GM12878 (cell line): ENCODE measurements at regions not wholly inside any gene's neighbourhood (a gene's known extent, or its start where the extent isn't known, plus 50 kb on each side); places are given as distances from the start of the nearest gene placed in this dataset.

Experiments
- BCLAF1 ChIP-seq: fragments of 450-650 bp; IDR thresholded peaks from 2 replicates; pipeline ENCODE4 v1.6.1; 2017; ENCODE audit warnings: antibody characterized with exemption, mild to moderate bottlenecking, moderate library complexity
- CTCF ChIP-seq, 3 experiments: IDR thresholded peaks in 2 of 3; conservative IDR thresholded peaks in 1 of 3; 2 replicates each; pipeline ENCODE4 v1.5.1; 2011; ENCODE audit warnings: low read depth in 3 of 3, low read length in 3 of 3, mild to moderate bottlenecking in 3 of 3, control low read depth in 2 of 3, moderate library complexity in 2 of 3, inconsistent platforms in 1 of 3, mixed read lengths in 1 of 3; ENCODE audit not compliant: control insufficient read depth in 2 of 3, insufficient read depth in 1 of 3; ENCODE audit errors: extremely low read depth in 1 of 3
- NFYA ChIP-seq: IDR thresholded peaks from 2 replicates; pipeline ENCODE4 v1.6.1; 2011; ENCODE audit warnings: low read depth, mild to moderate bottlenecking, low read length, improper control_type of control experiment, borderline replicate concordance
- POLR2AphosphoS5 ChIP-seq: IDR thresholded peaks from 2 replicates; pipeline ENCODE4 v1.6.1; 2011; ENCODE audit warnings: mild to moderate bottlenecking, low read length, inconsistent platforms
- SUZ12 ChIP-seq: fragments of 200-600 bp; sonication (generic); IDR thresholded peaks from one replicate; pipeline ENCODE4 v1.6.1; 2018; ENCODE audit warnings: antibody characterized with exemption, mild to moderate bottlenecking; ENCODE audit not compliant: unreplicated experiment

GRCh38 chr16:79542237-79542774 lies 58.2 kb downstream of the MAF start:
- no peak for TF ChIP-seq BCLAF1
- TF ChIP-seq SUZ12 = no peak
- TF ChIP-seq CTCF (IDR thresholded peaks at IDR 0.05 in 2 of 3, conservative IDR thresholded peaks at IDR 0.05 in 1 of 3; ENCODE audit: control insufficient read depth in 2 of 3, extremely low read depth in 1 of 3, insufficient read depth in 1 of 3, low read depth in 3 of 3, low read length in 3 of 3) = no peak
- TF ChIP-seq POLR2AphosphoS5 = no peak
- no peak for TF ChIP-seq NFYA
